Central memory CD8-positive, alpha-beta T cell (primary cell): ENCODE measurements at regions not wholly inside any gene's neighbourhood (a gene's known extent, or its start where the extent isn't known, plus 50 kb on each side); places are given as distances from the start of the nearest gene placed in this dataset.

Source experiments
- ATAC-seq: fragments of 150-1000 bp; cut with Tn5 transposase; replicated peaks from 2 replicates; pipeline ENCODE4 v1.10.0; 2022; ENCODE audit warnings: mild to moderate bottlenecking, moderate FRiP score, moderate number of reproducible peaks; ENCODE audit not compliant: poor library complexity, severe bottlenecking; ENCODE audit errors: extremely low read depth
- DNase-seq, 2 donors: peaks; one replicate each; pipeline ENCODE4 v3.0.0; 2021; ENCODE audit warnings: low spot score in 2 of 2
- H3K27ac Mint-ChIP-seq: one replicate; pipeline ENCODE4 v1.8.0; 2022; ENCODE audit warnings: low read depth, mild to moderate bottlenecking, moderate library complexity, mixed read lengths
- H3K27me3 Mint-ChIP-seq: one replicate; pipeline ENCODE4 v1.8.0; 2022; ENCODE audit warnings: mixed read lengths
- H3K36me3 Mint-ChIP-seq: one replicate; pipeline ENCODE4 v1.8.0; 2022; ENCODE audit warnings: mild to moderate bottlenecking, moderate library complexity, mixed read lengths; ENCODE audit not compliant: insufficient read depth
- H3K4me1 Mint-ChIP-seq: one replicate; pipeline ENCODE4 v1.8.0; 2022; ENCODE audit warnings: mixed read lengths
- H3K4me3 Mint-ChIP-seq: one replicate; pipeline ENCODE4 v1.8.0; 2022; ENCODE audit warnings: mild to moderate bottlenecking, moderate library complexity, mixed read lengths
- H3K9me3 Mint-ChIP-seq: one replicate; pipeline ENCODE4 v1.8.0; 2022; ENCODE audit warnings: mixed read lengths

DNA sequence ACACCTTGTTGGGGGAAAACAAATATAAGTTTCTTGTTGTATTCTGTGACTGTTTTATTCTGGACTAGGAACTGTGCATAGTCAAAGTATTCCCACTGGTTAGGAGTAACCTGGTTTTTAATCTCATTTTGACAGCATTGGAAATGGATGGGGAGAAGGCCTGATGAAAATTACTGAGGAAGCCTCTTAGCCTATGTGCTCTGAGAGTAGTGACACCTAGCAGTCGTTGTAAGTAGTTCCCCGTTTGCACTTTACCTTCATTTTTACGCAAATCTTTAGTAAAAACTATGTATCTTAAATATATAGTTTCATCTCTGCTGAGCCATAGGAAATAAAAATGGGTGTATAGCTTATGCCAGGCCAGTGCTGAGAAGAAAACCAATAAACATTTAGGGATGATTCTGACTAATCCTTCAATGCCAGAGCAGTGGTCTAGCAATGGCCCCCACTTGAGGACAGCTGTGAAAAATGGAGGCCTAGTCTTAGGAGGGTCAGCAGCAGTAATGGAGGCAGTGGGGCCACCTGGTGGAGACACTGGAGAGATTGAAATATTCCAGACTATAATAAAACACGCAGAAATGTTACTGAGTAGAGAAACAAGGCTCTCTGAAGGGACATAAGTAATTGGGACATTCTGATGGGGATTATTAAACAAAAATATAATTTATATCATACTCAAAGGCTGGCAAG is 133.2 kb upstream of the NOVA1 start:
- ATAC-seq (no peak), DNase-seq (no peak)
- Mint-ChIP-seq H3K27me3 (no peaks in the 10 kb centered on the region), H3K36me3 (no peaks in the 10 kb centered on the region), H3K27ac (no peak overlapping the region), H3K4me1 (no peaks in the 10 kb centered on the region), H3K9me3 (peaks cover 28% of the 10 kb centered on the region), H3K4me3 (no peak overlapping the region)

- no peak for DNase-seq
- Mint-ChIP-seq H3K27me3 (no peaks in the 10 kb centered on the region), H3K4me1 (no peaks in the 10 kb centered on the region), H3K4me3 (no peak overlapping the region), H3K27ac (no peak overlapping the region), H3K36me3 (no peaks in the 10 kb centered on the region), H3K9me3 (peaks cover 26% of the 10 kb centered on the region)
- ATAC-seq, result no peak
Measured at GRCh38 chr14:26735811-26736210, 138.0 kb upstream of the NOVA1 start.

- no peak overlapping the region for H3K27ac Mint-ChIP-seq
- DNase-seq (no peak), ATAC-seq (no peak)
- no peaks in the 10 kb centered on the region for H3K36me3 Mint-ChIP-seq
- no peaks in the 10 kb centered on the region for H3K4me1 Mint-ChIP-seq
- no peaks in the 10 kb centered on the region for H3K27me3 Mint-ChIP-seq
- peaks cover 8% of the 10 kb centered on the region for H3K9me3 Mint-ChIP-seq
- no peak overlapping the region for H3K4me3 Mint-ChIP-seq
Measured at GRCh38 chr14:26738571-26738970, 140.7 kb upstream of the NOVA1 start.

- DNase-seq (no peak), ATAC-seq (no peak)
- Mint-ChIP-seq H3K4me3 (no peak overlapping the region), H3K27me3 (no peaks in the 10 kb centered on the region), H3K9me3 (peaks cover 12% of the 10 kb centered on the region), H3K36me3 (no peaks in the 10 kb centered on the region), H3K27ac (no peak overlapping the region), H3K4me1 (no peaks in the 10 kb centered on the region)
Measured at GRCh38 chr14:26741711-26742212, 143.9 kb upstream of the NOVA1 start.

DNA sequence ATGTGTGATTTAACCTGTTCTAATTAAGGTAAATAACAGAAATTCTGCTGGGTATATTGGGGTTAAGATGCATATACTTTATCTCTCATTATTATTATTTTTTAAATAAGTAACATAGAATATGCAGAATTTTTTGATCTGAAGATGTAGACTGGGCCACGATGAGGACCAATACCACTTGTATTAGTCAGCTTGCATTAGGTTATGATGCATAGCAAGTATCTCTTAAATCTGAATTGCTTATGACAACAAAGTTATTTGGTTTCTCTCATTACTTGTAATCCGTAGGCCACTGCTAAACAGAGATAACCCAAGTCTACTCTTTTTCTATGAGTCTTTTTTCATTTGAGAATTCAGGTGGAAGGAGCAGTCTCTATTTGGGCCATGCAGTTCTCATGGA is 145.5 kb upstream of the NOVA1 start:
- no peak overlapping the region for H3K27ac Mint-ChIP-seq
- ATAC-seq (no peak), DNase-seq (no peak)
- H3K27me3 Mint-ChIP-seq, result no peaks in the 10 kb centered on the region
- peaks cover 21% of the 10 kb centered on the region for H3K9me3 Mint-ChIP-seq
- no peak overlapping the region for H3K4me3 Mint-ChIP-seq
- no peaks in the 10 kb centered on the region for H3K36me3 Mint-ChIP-seq
- H3K4me1 Mint-ChIP-seq, result no peaks in the 10 kb centered on the region

DNA sequence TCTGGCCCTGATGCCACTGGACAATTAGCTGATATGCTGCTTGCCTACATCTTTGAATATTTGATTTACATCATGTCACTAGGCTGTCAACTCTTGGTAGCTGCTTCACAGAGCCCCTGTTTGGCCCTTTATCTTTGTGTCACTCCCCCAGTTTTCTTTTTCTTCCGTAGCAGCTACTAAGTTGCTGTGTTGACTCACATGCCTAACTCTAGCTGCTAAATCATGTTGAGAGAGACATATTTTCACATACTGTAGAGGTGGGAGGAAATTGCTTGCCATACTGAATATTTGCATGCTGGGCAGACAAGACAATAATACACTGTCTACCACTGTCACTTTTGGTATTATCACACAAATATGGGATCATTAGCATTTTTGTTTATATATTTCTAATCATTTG is 147.1 kb upstream of the NOVA1 start:
- Mint-ChIP-seq H3K36me3 (no peaks in the 10 kb centered on the region), H3K27me3 (no peaks in the 10 kb centered on the region), H3K27ac (no peak overlapping the region), H3K4me1 (no peaks in the 10 kb centered on the region), H3K9me3 (peaks cover 13% of the 10 kb centered on the region), H3K4me3 (no peak overlapping the region)
- DNase-seq (no peak), ATAC-seq (no peak)

- H3K27me3 Mint-ChIP-seq, result no peaks in the 10 kb centered on the region
Measured at GRCh38 chr14:26761532-26761931, 163.7 kb upstream of the NOVA1 start.

DNA sequence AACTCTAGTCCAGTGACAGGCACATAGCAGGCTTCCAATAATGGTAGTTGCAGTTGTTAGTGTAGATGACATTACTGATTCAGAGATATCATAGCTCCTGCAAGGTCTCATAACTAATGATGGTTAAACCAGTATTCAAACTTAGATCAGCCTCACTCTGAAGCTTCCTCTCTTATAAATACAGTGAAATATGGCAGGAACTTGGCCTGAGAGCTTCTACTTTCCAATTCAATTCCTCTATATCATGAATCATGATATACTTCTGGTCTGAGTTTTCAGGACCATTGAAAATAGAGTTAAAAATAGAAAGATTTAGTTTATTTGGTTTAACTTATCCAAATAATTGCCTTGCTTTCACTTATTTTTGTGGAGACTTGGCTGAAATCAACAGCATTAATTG is 167.5 kb upstream of the NOVA1 start:
- no peak overlapping the region for H3K27ac Mint-ChIP-seq
- ATAC-seq (no peak), DNase-seq (no peak)
- H3K27me3 Mint-ChIP-seq, result no peaks in the 10 kb centered on the region
- H3K4me3 Mint-ChIP-seq, result no peak overlapping the region
- peaks cover 14% of the 10 kb centered on the region for H3K9me3 Mint-ChIP-seq
- H3K4me1 Mint-ChIP-seq, result no peaks in the 10 kb centered on the region
- H3K36me3 Mint-ChIP-seq, result no peaks in the 10 kb centered on the region

More at GRCh38 chr14:26761532-26761931, 163.7 kb upstream of the NOVA1 start:
- no peak overlapping the region for H3K27ac Mint-ChIP-seq
- DNase-seq, result no peak
- H3K4me1 Mint-ChIP-seq, result no peaks in the 10 kb centered on the region
- peaks cover 26% of the 10 kb centered on the region for H3K9me3 Mint-ChIP-seq
- H3K36me3 Mint-ChIP-seq, result no peaks in the 10 kb centered on the region
- ATAC-seq, result no peak
- no peak overlapping the region for H3K4me3 Mint-ChIP-seq

- H3K27ac Mint-ChIP-seq, result no peak overlapping the region
- no peak overlapping the region for H3K4me3 Mint-ChIP-seq
- DNase-seq, result no peak
- peaks cover 13% of the 10 kb centered on the region for H3K9me3 Mint-ChIP-seq
- H3K4me1 Mint-ChIP-seq, result no peaks in the 10 kb centered on the region
- ATAC-seq, result no peak
- no peaks in the 10 kb centered on the region for H3K27me3 Mint-ChIP-seq
- no peaks in the 10 kb centered on the region for H3K36me3 Mint-ChIP-seq
Measured at GRCh38 chr14:26765768-26766520, 168.1 kb upstream of the NOVA1 start.

GRCh38 chr14:26766726-26767125 is 168.9 kb upstream of the NOVA1 start:
- H3K4me3 Mint-ChIP-seq, result no peak overlapping the region
- H3K9me3 Mint-ChIP-seq, result peaks cover 13% of the 10 kb centered on the region
- no peaks in the 10 kb centered on the region for H3K36me3 Mint-ChIP-seq
- ATAC-seq, result no peak
- H3K27me3 Mint-ChIP-seq, result no peaks in the 10 kb centered on the region
- no peak overlapping the region for H3K27ac Mint-ChIP-seq
- DNase-seq, result no peak
- no peaks in the 10 kb centered on the region for H3K4me1 Mint-ChIP-seq

DNA sequence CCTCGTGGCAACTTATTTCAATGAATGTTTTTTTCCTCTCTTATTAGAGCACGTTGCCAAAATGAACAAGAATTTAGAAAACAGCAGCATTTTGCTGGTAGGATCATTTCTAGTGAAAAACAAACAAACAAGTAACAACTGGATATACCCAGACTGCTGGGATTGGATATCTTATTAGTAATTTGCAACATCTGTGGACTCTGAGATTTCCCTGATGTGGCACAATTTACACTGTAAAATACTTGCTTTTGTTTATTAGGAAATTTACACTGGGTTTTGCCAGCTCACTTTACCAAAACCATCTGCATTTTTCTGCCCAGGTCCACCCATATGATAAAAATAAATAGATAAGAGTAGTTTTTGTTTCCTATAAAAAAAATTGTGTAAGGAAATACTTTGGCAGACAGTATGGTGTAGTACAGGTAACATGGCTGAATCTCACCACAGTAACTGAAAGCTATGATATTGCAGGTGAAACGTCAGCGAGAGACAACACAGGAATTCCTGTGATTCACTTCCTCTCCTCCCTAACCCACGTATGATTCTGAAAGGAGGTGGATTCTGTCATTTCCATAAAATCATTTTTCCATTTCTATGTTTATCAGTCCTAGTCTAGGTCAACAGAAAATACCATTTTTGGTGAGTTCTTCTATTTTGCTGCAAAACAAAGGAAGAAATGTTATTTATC is 176.2 kb upstream of the NOVA1 start:
- peaks cover 22% of the 10 kb centered on the region for H3K9me3 Mint-ChIP-seq
- H3K4me3 Mint-ChIP-seq, result no peak overlapping the region
- no peaks in the 10 kb centered on the region for H3K4me1 Mint-ChIP-seq
- ATAC-seq, result no peak
- no peaks in the 10 kb centered on the region for H3K27me3 Mint-ChIP-seq
- H3K36me3 Mint-ChIP-seq, result no peaks in the 10 kb centered on the region
- no peak for DNase-seq
- H3K27ac Mint-ChIP-seq, result no peak overlapping the region

DNA sequence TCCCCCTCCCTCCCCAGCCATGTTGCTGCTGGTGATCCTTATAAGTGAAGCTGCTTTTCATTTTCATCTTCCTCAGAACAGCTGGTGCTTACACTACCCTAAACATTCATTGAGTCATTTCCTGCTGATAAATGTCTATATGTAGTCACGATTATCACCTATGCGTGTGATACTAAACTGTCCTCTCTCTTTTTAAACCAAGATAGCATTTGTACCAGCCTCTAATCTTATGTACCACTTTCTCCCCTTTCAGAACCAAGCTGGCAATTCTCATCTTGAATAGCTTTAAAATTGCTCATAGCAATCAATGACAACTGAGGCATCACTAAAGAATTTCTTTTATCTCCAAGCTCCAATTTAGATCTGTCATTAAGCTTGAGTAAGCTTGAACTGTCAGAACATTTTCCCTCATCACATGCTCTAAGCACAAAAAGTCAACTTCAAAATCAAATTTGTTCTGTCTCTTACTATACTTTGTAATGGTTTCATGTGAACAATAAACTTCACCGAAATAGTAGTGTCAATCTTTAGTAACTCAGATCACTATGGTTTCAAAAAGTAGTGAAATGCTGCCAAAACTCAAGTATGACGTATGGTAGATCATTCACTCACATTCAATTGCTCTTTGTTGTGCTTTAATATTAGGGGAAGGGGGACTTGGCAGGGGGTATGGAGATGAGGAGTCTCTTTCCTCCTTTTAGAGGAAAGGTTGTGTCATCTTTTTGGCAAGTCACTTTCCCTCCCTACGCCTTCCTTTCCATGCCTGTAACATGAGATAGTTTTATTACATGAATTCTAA is 178.1 kb upstream of the NOVA1 start:
- H3K4me3 Mint-ChIP-seq, result no peak overlapping the region
- H3K4me1 Mint-ChIP-seq, result no peaks in the 10 kb centered on the region
- no peaks in the 10 kb centered on the region for H3K27me3 Mint-ChIP-seq
- no peak overlapping the region for H3K27ac Mint-ChIP-seq
- DNase-seq, result no peak
- H3K36me3 Mint-ChIP-seq, result no peaks in the 10 kb centered on the region
- ATAC-seq, result no peak
- H3K9me3 Mint-ChIP-seq, result peaks cover 27% of the 10 kb centered on the region
